ENCODE measurements at regions not wholly inside any gene's neighbourhood (a gene's known extent, or its start where the extent isn't known, plus 50 kb on each side); places are given as distances from the start of the nearest gene placed in this dataset.

GRCh38 chr2:238726670-238727584, 121.0 kb upstream of the TWIST2 start:
- no peak for DNase-seq

- no peak for DNase-seq
Observed at GRCh38 chr2:238727585-238728329, 120.1 kb upstream of the TWIST2 start.

- no peak for DNase-seq
Observed at GRCh38 chr2:238728330-238729260, 119.3 kb upstream of the TWIST2 start.

- no peak for DNase-seq
Observed at GRCh38 chr2:238729261-238729935, 118.5 kb upstream of the TWIST2 start.

- no peak for DNase-seq
Observed at GRCh38 chr2:238730001-238730669, 117.8 kb upstream of the TWIST2 start.

GRCh38 chr2:238730881-238731280, 117.0 kb upstream of the TWIST2 start:
- no peak for DNase-seq

- no peak for DNase-seq
Observed at GRCh38 chr2:238731961-238732360, 115.9 kb upstream of the TWIST2 start.

- DNase-seq, result no peak
Observed at GRCh38 chr2:238738917-238739316, 109.0 kb upstream of the TWIST2 start.

- no peak for DNase-seq
Observed at GRCh38 chr2:238739668-238740067, 108.2 kb upstream of the TWIST2 start.

- no peak for DNase-seq
Observed at GRCh38 chr2:238741277-238741676, 106.6 kb upstream of the TWIST2 start.

GRCh38 chr2:238742066-238742465, 105.8 kb upstream of the TWIST2 start:
- DNase-seq, result no peak

- no peak for DNase-seq
Observed at GRCh38 chr2:238742664-238743063, 105.2 kb upstream of the TWIST2 start.

- DNase-seq, result no peak
Observed at GRCh38 chr2:238743243-238744065, 104.4 kb upstream of the TWIST2 start.

GRCh38 chr2:238744951-238745350, 102.9 kb upstream of the TWIST2 start:
- DNase-seq, result no peak

- no peak for DNase-seq
Observed at GRCh38 chr2:238745997-238746396, 101.9 kb upstream of the TWIST2 start.

- no peak for DNase-seq
Observed at GRCh38 chr2:238747114-238747513, 100.8 kb upstream of the TWIST2 start.

GRCh38 chr2:238747557-238747956, 100.3 kb upstream of the TWIST2 start:
- DNase-seq, result no peak

GRCh38 chr2:238750212-238750904, 97.5 kb upstream of the TWIST2 start:
- no peak for DNase-seq

- DNase-seq, result no peak
Observed at GRCh38 chr2:238754259-238754658, 93.6 kb upstream of the TWIST2 start.

GRCh38 chr2:238761868-238762267, 86.0 kb upstream of the TWIST2 start:
- no peak for DNase-seq
